ENCODE measurements at regions not wholly inside any gene's neighbourhood (a gene's known extent, or its start where the extent isn't known, plus 50 kb on each side); places are given as distances from the start of the nearest gene placed in this dataset.

GRCh38 chr11:111091321-111091938 lies 154.1 kb upstream of the POU2AF2 start:
- WGBS, 2 donors, result 43 to 44% methylated on average over 2 of the region's 2 CpGs
- no peak for TF ChIP-seq CTCF (IDR thresholded peaks at IDR 0.05)
- no peak for TF ChIP-seq POLR2A (IDR thresholded peaks at IDR 0.05)
- DNase-seq (ENCODE audit: low spot score in 2 of 2), result no peak
- no peak overlapping the region for H3K4me3 ChIP-seq (ENCODE audit: low read depth, poor library complexity, severe bottlenecking)
- intact Hi-C loops (cut with DNase I; ENCODE audit: low total_unique reads), result no loop called here

GRCh38 chr11:111089759-111090158 lies 155.8 kb upstream of the POU2AF2 start:
- intact Hi-C loops (cut with DNase I; ENCODE audit: low total_unique reads), result no loop called here
- TF ChIP-seq POLR2A (IDR thresholded peaks at IDR 0.05), result no peak
- TF ChIP-seq CTCF (IDR thresholded peaks at IDR 0.05), result no peak
- DNase-seq (ENCODE audit: low spot score in 2 of 2), result no peak
- no peak overlapping the region for H3K4me3 ChIP-seq (ENCODE audit: low read depth, poor library complexity, severe bottlenecking)
- 54 to 63% methylated on average over 2 of the region's 2 CpGs for WGBS, 2 donors

DNA sequence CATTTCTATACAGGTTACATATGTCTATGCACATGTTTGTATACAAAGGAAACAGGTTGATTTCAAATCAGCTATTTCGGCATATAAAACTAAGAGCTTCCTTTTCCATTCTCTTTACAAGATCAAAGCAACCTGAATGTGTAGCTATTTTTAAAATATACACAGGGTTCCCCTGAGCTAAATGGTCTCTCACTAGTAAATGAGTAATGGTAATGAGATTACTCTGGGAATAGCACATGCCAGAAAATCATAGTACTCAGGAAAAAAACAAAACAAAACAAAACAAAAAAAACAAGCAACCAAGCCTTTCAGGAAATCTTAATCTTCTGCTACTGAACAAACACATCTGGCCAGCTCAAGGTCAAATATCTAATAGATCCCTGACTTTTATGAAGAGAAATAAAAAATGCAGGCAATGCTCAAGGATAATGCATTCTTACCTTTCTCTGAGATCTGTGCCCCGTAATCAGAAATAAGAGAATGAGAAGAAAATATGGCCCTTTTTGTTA lies 156.6 kb upstream of the POU2AF2 start:
- TF ChIP-seq POLR2A (IDR thresholded peaks at IDR 0.05), result no peak
- no peak for TF ChIP-seq CTCF (IDR thresholded peaks at IDR 0.05)
- no peak overlapping the region for H3K4me3 ChIP-seq (ENCODE audit: low read depth, poor library complexity, severe bottlenecking)
- DNase-seq (ENCODE audit: low spot score in 2 of 2), result no peak
- intact Hi-C loops (cut with DNase I; ENCODE audit: low total_unique reads), result no loop called here
- WGBS, 2 donors, result 64 to 75% methylated on average over 2 of the region's 2 CpGs

DNA sequence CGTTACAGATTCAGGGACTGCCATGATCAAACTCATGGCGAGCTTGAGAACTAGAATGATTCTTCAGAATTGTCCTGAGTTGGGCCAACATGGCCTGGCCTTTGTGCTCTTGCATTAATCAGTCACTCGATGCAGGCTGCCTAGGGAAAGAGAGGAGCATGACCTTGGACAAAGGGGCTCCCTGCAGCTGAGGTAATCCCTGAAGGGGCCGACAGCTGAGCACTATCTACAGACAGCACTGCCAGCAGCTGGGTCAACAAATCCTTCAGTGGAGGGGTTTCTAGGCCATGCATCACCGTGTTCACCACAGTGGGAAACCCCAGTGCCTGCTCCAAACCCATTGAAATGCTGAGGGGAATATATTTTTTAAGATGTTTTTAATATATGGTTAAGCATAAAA lies 159.5 kb upstream of the POU2AF2 start:
- no peak for DNase-seq (ENCODE audit: low spot score in 2 of 2)
- 89 to 95% methylated on average over 5 of the region's 5 CpGs for WGBS, 2 donors
- intact Hi-C loops (cut with DNase I; ENCODE audit: low total_unique reads), result no loop called here
- no peak overlapping the region for H3K4me3 ChIP-seq (ENCODE audit: low read depth, poor library complexity, severe bottlenecking)
- no peak for TF ChIP-seq POLR2A (IDR thresholded peaks at IDR 0.05)
- no peak for TF ChIP-seq CTCF (IDR thresholded peaks at IDR 0.05)

DNA sequence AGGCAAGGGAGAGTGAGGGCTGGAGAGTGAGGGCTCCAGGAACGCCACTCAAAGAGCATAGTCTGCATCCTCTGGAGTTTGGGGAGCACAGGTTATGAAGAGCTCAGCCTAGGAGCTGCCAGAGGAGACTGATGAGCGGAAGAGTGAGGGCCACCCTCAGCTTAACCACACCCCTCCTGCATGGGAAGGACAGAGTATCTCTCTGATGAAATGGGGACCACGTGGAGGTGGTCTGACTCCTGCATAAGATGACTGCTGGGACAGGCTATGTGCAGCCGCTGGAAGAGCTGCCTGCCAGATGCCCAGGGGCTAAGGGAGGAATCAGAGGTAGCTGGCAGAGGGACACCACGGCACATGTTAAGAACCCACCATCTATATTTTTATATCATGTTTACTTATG lies 162.9 kb upstream of the POU2AF2 start:
- no peak for DNase-seq (ENCODE audit: low spot score in 2 of 2)
- no peak for TF ChIP-seq CTCF (IDR thresholded peaks at IDR 0.05)
- no peak for TF ChIP-seq POLR2A (IDR thresholded peaks at IDR 0.05)
- WGBS, 2 donors, result 64% methylated on average over 5 of the region's 5 CpGs
- intact Hi-C loops (cut with DNase I; ENCODE audit: low total_unique reads), result no loop called here
- H3K4me3 ChIP-seq (ENCODE audit: low read depth, poor library complexity, severe bottlenecking), result no peak overlapping the region

- H3K4me3 ChIP-seq (ENCODE audit: low read depth, poor library complexity, severe bottlenecking), result no peak overlapping the region
- intact Hi-C loops (cut with DNase I; ENCODE audit: low total_unique reads), result no loop called here
- DNase-seq (ENCODE audit: low spot score in 2 of 2), result no peak
- no peak for TF ChIP-seq CTCF (IDR thresholded peaks at IDR 0.05)
- TF ChIP-seq POLR2A (IDR thresholded peaks at IDR 0.05), result no peak
- 36 to 47% methylated on average over 3 of the region's 3 CpGs for WGBS, 2 donors
These were observed 164.5 kb upstream of the POU2AF2 start for GRCh38 chr11:111081021-111081511.

Data from lower leg skin (tissue), 4 donors.